IMR-90 (cell line): ENCODE measurements at regions not wholly inside any gene's neighbourhood (a gene's known extent, or its start where the extent isn't known, plus 50 kb on each side); places are given as distances from the start of the nearest gene placed in this dataset.
A peak's percentile ranks its signal among the peaks of the same experiment; 100 is the strongest.

ENCODE experiments used
- CEBPB ChIP-seq: IDR thresholded peaks from 2 replicates; pipeline ENCODE4 v1.6.1; 2012; ENCODE audit warnings: low read depth, low read length, improper control_type of control experiment
- FOS ChIP-seq: fragments of 150-350 bp; IDR thresholded peaks from 2 replicates; pipeline ENCODE4 v1.6.1; 2016; ENCODE audit warnings: low read depth, low read length
- POLR2A ChIP-seq: IDR thresholded peaks from 2 replicates; pipeline ENCODE4 v1.6.1; 2012; ENCODE audit warnings: mild to moderate bottlenecking, low read depth, low read length
- TF ChIP-seq, protein P1 (sequence below): conservative IDR thresholded peaks from 2 replicates; pipeline ENCODE4 v1.5.1; 2012; ENCODE audit warnings: mild to moderate bottlenecking, low read depth, low read length, improper control_type of control experiment
- TF ChIP-seq, protein P2 (sequence below): fragments of 150-350 bp; IDR thresholded peaks from 2 replicates; pipeline ENCODE4 v1.6.1; 2017; ENCODE audit warnings: mild to moderate bottlenecking, antibody characterized with exemption, low read length, low read depth

DNA sequence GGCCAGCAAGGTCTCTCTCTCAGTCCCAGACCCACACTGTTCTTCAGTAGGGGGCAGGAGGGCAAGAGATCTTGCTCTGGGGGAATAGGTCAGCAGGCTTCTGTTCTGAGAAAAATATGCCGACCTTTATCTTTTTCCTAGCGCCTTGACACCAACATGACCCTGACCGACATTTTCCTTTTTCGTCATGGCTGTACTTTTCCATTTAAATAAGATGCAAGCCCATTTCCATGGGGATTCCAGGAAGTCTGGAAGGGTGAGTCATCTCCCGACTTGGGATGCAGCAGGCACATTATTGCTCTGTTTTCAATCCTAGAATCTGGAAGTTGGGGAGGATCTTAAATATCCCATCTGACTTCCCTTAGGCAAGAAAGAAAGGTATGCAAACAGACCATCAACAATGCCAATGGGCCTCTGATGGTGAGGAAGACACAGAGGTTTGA is 261.5 kb upstream of the LRTM1 start:
- TF ChIP-seq, protein P1, sequence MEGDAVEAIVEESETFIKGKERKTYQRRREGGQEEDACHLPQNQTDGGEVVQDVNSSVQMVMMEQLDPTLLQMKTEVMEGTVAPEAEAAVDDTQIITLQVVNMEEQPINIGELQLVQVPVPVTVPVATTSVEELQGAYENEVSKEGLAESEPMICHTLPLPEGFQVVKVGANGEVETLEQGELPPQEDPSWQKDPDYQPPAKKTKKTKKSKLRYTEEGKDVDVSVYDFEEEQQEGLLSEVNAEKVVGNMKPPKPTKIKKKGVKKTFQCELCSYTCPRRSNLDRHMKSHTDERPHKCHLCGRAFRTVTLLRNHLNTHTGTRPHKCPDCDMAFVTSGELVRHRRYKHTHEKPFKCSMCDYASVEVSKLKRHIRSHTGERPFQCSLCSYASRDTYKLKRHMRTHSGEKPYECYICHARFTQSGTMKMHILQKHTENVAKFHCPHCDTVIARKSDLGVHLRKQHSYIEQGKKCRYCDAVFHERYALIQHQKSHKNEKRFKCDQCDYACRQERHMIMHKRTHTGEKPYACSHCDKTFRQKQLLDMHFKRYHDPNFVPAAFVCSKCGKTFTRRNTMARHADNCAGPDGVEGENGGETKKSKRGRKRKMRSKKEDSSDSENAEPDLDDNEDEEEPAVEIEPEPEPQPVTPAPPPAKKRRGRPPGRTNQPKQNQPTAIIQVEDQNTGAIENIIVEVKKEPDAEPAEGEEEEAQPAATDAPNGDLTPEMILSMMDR = no peak
- TF ChIP-seq FOS (peak; percentile 51; the same call in 1 of the 2 replicates), POLR2A (no peak), CEBPB (no peak)
- TF ChIP-seq, protein P2, sequence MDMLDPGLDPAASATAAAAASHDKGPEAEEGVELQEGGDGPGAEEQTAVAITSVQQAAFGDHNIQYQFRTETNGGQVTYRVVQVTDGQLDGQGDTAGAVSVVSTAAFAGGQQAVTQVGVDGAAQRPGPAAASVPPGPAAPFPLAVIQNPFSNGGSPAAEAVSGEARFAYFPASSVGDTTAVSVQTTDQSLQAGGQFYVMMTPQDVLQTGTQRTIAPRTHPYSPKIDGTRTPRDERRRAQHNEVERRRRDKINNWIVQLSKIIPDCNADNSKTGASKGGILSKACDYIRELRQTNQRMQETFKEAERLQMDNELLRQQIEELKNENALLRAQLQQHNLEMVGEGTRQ = no peak
